RWPE2 (cell line): ENCODE measurements at regions not wholly inside any gene's neighbourhood (a gene's known extent, or its start where the extent isn't known, plus 50 kb on each side); places are given as distances from the start of the nearest gene placed in this dataset.
"Not testable (repeated sequence)": the region's sequence is repeated elsewhere in the genome, so short reads cannot be mapped to it uniquely, and the experiment has no call there.

Source experiments
- ATAC-seq: fragments of 200-7000 bp; cut with Tn5 transposase; 3 replicates; pipeline ENCODE4 v1.9.1; 2021; ENCODE audit warnings: low read depth
- DNase-seq: peaks from one replicate; pipeline ENCODE4 v3.0.0-alpha.2; 2020; ENCODE audit warnings: low spot score
- H3K27ac ChIP-seq: fragments of 450-650 bp; 2 replicates; pipeline ENCODE4 v1.5.1; 2017; ENCODE audit warnings: mild to moderate bottlenecking; ENCODE audit not compliant: poor library complexity, severe bottlenecking
- H3K27me3 ChIP-seq: fragments of 250-450 bp; sonication (Bioruptor Pico); 2 replicates; pipeline ENCODE4 v1.5.1; 2021; ENCODE audit warnings: mild to moderate bottlenecking, moderate library complexity; ENCODE audit not compliant: insufficient read depth, poor library complexity, severe bottlenecking
- H3K36me3 ChIP-seq: fragments of 250-450 bp; sonication (Bioruptor Pico); 2 replicates; pipeline ENCODE4 v1.5.1; 2020; ENCODE audit warnings: low read depth, mild to moderate bottlenecking, moderate library complexity
- H3K4me1 ChIP-seq: fragments of 250-450 bp; sonication (Bioruptor Pico); 2 replicates; pipeline ENCODE4 v1.5.1; 2021; ENCODE audit warnings: mild to moderate bottlenecking, moderate library complexity; ENCODE audit not compliant: insufficient read depth, poor library complexity, severe bottlenecking
- H3K4me3 ChIP-seq: fragments of 250-450 bp; sonication (Bioruptor Pico); 2 replicates; pipeline ENCODE4 v1.5.1; 2021; ENCODE audit warnings: mild to moderate bottlenecking, moderate library complexity; ENCODE audit not compliant: severe bottlenecking
- H3K9me3 ChIP-seq: fragments of 250-450 bp; sonication (Bioruptor Pico); 2 replicates; pipeline ENCODE4 v1.5.1; 2021; ENCODE audit warnings: mild to moderate bottlenecking, moderate library complexity; ENCODE audit not compliant: severe bottlenecking
- CTCF ChIP-seq: fragments of 450-650 bp; IDR thresholded peaks from one replicate; pipeline ENCODE4 v1.5.1; 2017; ENCODE audit warnings: mild to moderate bottlenecking, moderate library complexity; ENCODE audit not compliant: poor library complexity, severe bottlenecking

DNA sequence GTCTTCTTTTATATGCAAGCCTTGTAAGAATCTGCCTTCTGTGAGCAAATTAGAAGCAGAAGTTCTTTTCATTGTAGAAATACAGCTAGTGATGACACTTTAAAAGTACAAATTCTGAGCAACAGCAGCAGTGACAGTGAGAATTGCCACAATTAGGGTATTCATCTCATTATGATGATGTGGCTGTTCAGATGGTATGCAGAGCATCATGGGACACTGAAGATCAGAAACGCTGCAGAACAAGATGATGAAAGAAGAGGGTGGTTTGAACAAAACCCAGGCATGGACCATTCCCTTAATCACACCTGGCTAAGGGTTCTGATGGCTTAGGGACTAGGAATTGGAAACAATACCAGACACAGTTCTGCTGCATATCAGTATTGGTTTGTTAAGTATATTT is 312.7 kb upstream of the TBX18 start:
- no peak overlapping the region for H3K4me3 ChIP-seq
- H3K27me3 ChIP-seq = no peaks in the 10 kb centered on the region
- no peaks in the 10 kb centered on the region for H3K9me3 ChIP-seq
- no peaks in the 10 kb centered on the region for H3K36me3 ChIP-seq
- no peak for TF ChIP-seq CTCF
- DNase-seq = no peak
- no peak overlapping the region for H3K27ac ChIP-seq
- peaks cover 18% of the 10 kb centered on the region for H3K4me1 ChIP-seq
- ATAC-seq = no peak

- H3K9me3 ChIP-seq, H3K27ac ChIP-seq, DNase-seq, H3K4me3 ChIP-seq, H3K4me1 ChIP-seq, H3K27me3 ChIP-seq, H3K36me3 ChIP-seq, ATAC-seq: not testable (repeated sequence)
Measured at GRCh38 chr6:85071845-85072244, 307.4 kb upstream of the TBX18 start.

DNA sequence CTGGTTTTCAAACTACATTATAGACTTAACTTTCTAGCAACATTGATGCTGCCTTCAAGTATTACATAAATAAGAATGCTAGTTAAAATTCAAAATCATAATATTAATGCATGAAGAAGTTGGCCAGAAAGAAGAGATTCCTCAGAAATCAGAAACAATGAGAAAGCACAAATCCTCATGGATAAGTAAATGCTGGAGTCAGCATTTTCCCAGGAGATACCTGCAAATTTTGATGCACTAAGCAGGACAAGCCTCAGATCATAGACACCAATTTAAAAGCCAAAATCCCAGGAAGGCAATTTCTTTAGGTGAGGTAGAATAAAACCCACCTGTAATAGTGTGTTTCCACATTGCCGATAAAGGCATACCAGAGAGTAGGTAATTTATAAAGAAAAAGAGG is 305.2 kb upstream of the TBX18 start:
- peaks cover 3% of the 10 kb centered on the region for H3K4me1 ChIP-seq
- no peak overlapping the region for H3K4me3 ChIP-seq
- no peak for ATAC-seq
- DNase-seq = no peak
- TF ChIP-seq CTCF = no peak
- H3K36me3 ChIP-seq = no peaks in the 10 kb centered on the region
- no peaks in the 10 kb centered on the region for H3K27me3 ChIP-seq
- H3K27ac ChIP-seq = no peak overlapping the region
- no peaks in the 10 kb centered on the region for H3K9me3 ChIP-seq

DNA sequence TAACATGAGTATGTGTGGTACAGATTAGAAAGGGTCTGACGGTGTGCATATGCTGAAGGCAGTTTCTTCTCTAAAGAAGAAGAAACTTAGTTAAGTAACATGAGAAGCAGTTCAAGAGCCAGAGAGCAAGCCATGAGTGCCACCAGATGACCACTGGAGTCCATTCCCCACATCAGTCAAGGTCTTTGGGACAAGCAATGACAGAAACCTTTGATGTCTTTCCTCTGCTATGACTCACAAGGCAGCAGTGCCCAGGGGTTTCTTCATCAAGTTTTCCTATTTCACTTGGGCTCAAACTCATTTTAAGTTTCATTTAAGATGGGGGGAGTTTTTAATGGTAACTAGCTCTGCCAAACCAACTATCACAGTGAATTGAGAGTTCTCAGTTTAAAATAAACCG is 303.8 kb upstream of the TBX18 start:
- Histone ChIP-seq H3K4me3 (no peak overlapping the region), H3K9me3 (no peaks in the 10 kb centered on the region), H3K27ac (no peak overlapping the region), H3K4me1 (peaks cover 3% of the 10 kb centered on the region), H3K27me3 (no peaks in the 10 kb centered on the region), H3K36me3 (no peaks in the 10 kb centered on the region)
- DNase-seq = no peak
- no peak for ATAC-seq
- TF ChIP-seq CTCF = no peak

GRCh38 chr6:85066266-85066665 is 301.9 kb upstream of the TBX18 start:
- H3K27me3 ChIP-seq = no peaks in the 10 kb centered on the region

More at GRCh38 chr6:85066266-85066665, 301.9 kb upstream of the TBX18 start:
- Histone ChIP-seq H3K4me3 (no peak overlapping the region), H3K36me3 (no peaks in the 10 kb centered on the region), H3K9me3 (no peaks in the 10 kb centered on the region), H3K4me1 (peaks cover 3% of the 10 kb centered on the region), H3K27ac (no peak overlapping the region)
- DNase-seq = no peak
- no peak for ATAC-seq
- TF ChIP-seq CTCF = no peak
